GM12865 (cell line): ENCODE measurements at regions not wholly inside any gene's neighbourhood (a gene's known extent, or its start where the extent isn't known, plus 50 kb on each side); places are given as distances from the start of the nearest gene placed in this dataset.
"Not testable (repeated sequence)": the region's sequence is repeated elsewhere in the genome, so short reads cannot be mapped to it uniquely, and the experiment has no call there.

ENCODE experiments used
- DNase-seq: peaks from one replicate; pipeline ENCODE4 v3.0.0; 2010; ENCODE audit warnings: low read depth
- H3K4me3 ChIP-seq: 2 replicates; pipeline ENCODE4 v1.5.1; 2011; ENCODE audit warnings: mild to moderate bottlenecking, low read depth, low read length, control low read depth
- TF ChIP-seq, protein P1 (sequence below): IDR thresholded peaks from 2 replicates; pipeline ENCODE4 v1.5.1; 2011; ENCODE audit warnings: low read length, control low read depth, low read depth, inconsistent platforms; ENCODE audit not compliant: insufficient read depth; ENCODE audit errors: missing control alignments

GRCh38 chr3:82556113-82556512 lies 794.7 kb upstream of the GBE1 start:
- DNase-seq, result no peak
- TF ChIP-seq, protein P1, sequence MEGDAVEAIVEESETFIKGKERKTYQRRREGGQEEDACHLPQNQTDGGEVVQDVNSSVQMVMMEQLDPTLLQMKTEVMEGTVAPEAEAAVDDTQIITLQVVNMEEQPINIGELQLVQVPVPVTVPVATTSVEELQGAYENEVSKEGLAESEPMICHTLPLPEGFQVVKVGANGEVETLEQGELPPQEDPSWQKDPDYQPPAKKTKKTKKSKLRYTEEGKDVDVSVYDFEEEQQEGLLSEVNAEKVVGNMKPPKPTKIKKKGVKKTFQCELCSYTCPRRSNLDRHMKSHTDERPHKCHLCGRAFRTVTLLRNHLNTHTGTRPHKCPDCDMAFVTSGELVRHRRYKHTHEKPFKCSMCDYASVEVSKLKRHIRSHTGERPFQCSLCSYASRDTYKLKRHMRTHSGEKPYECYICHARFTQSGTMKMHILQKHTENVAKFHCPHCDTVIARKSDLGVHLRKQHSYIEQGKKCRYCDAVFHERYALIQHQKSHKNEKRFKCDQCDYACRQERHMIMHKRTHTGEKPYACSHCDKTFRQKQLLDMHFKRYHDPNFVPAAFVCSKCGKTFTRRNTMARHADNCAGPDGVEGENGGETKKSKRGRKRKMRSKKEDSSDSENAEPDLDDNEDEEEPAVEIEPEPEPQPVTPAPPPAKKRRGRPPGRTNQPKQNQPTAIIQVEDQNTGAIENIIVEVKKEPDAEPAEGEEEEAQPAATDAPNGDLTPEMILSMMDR, result no peak
- no peak overlapping the region for H3K4me3 ChIP-seq

GRCh38 chr3:82542556-82542955 lies 781.1 kb upstream of the GBE1 start:
- not testable (repeated sequence) for H3K4me3 ChIP-seq, DNase-seq

GRCh38 chr3:82521657-82522056 lies 760.2 kb upstream of the GBE1 start:
- TF ChIP-seq, protein P1, result no peak
- H3K4me3 ChIP-seq, result no peak overlapping the region
- DNase-seq, result no peak

- DNase-seq, result peak; percentile 36
- TF ChIP-seq, protein P1, result no peak
- no peak overlapping the region for H3K4me3 ChIP-seq
Measured at GRCh38 chr3:82520846-82521245, 759.4 kb upstream of the GBE1 start.

DNA sequence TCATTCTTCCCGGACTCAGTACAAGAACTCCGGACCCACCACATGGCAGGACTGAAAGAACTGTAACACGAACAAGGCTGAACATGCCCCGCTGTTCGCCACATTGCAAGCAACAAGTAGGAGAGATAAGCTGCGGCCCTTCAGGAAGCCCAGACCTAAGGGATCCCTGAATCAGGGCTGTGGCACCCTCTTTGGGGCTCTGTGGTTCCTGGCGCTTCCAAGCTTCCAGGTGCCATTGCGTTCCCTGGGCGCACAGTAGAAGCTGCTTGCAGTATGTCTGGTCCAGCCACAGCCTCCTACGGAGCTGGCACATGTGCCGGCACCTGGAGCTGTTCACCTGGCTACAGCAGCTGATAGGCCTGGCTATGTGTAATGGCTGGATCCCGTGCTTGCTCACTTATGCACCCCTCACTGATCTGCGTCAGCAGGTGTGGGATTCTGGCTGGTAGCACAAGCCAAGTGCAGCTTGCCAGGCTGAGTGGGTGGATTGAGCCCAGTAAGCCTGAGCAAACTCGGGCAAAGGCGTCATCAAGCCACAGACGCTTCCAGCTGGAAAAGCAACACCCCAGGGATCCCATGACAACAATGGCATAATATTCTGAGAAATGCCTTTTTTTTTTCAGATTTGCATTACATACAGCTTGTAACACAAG lies 748.6 kb upstream of the GBE1 start:
- no peak for DNase-seq
- TF ChIP-seq, protein P1, result no peak
- no peak overlapping the region for H3K4me3 ChIP-seq

- no peak overlapping the region for H3K4me3 ChIP-seq
- TF ChIP-seq, protein P1, result no peak
- DNase-seq, result no peak
Measured at GRCh38 chr3:82509106-82509842, 747.8 kb upstream of the GBE1 start.

- DNase-seq, result no peak
- no peak overlapping the region for H3K4me3 ChIP-seq
- TF ChIP-seq, protein P1, result no peak
Measured at GRCh38 chr3:82506204-82506603, 744.8 kb upstream of the GBE1 start.
